IPS-NIHi11 (cell line): ENCODE measurements at regions not wholly inside any gene's neighbourhood (a gene's known extent, or its start where the extent isn't known, plus 50 kb on each side); places are given as distances from the start of the nearest gene placed in this dataset.

Experiments used
- DNase-seq: peaks from one replicate; pipeline ENCODE4 v3.0.0; 2012; ENCODE audit warnings: mixed read lengths, low spot score

- no peak for DNase-seq
These were observed 101.9 kb downstream of the GAS2L3 start for GRCh38 chr12:100675432-100675831.

- DNase-seq, result no peak
These were observed 107.6 kb downstream of the GAS2L3 start for GRCh38 chr12:100681074-100681473.

- no peak for DNase-seq
These were observed 108.7 kb downstream of the GAS2L3 start for GRCh38 chr12:100682178-100682577.

GRCh38 chr12:100687686-100688085 is 106.9 kb upstream of the ANO4 start:
- no peak for DNase-seq

- DNase-seq, result no peak
These were observed 106.1 kb upstream of the ANO4 start for GRCh38 chr12:100688451-100688864.

GRCh38 chr12:100692502-100692901 is 102.1 kb upstream of the ANO4 start:
- no peak for DNase-seq

- no peak for DNase-seq
These were observed 96.1 kb upstream of the ANO4 start for GRCh38 chr12:100698518-100698917.

GRCh38 chr12:100699209-100699608 is 95.4 kb upstream of the ANO4 start:
- DNase-seq, result no peak

GRCh38 chr12:100703337-100703736 is 91.2 kb upstream of the ANO4 start:
- no peak for DNase-seq

GRCh38 chr12:100703868-100704267 is 90.7 kb upstream of the ANO4 start:
- DNase-seq, result no peak

- DNase-seq, result no peak
These were observed 88.5 kb upstream of the ANO4 start for GRCh38 chr12:100706033-100706432.

- no peak for DNase-seq
These were observed 86.0 kb upstream of the ANO4 start for GRCh38 chr12:100708591-100708990.

GRCh38 chr12:100715976-100716944 is 78.3 kb upstream of the ANO4 start:
- DNase-seq, result peak; percentile 48

GRCh38 chr12:100716945-100717732 is 77.4 kb upstream of the ANO4 start:
- DNase-seq, result peak; percentile 87

- peak; percentile 16 for DNase-seq
These were observed 76.9 kb upstream of the ANO4 start for GRCh38 chr12:100717733-100718067.

GRCh38 chr12:100718187-100718586 is 76.4 kb upstream of the ANO4 start:
- DNase-seq, result peak; percentile 11

- DNase-seq, result no peak
These were observed 74.4 kb upstream of the ANO4 start for GRCh38 chr12:100720016-100720654.

- no peak for DNase-seq
These were observed 73.4 kb upstream of the ANO4 start for GRCh38 chr12:100721169-100721568.

- DNase-seq, result no peak
These were observed 70.5 kb upstream of the ANO4 start for GRCh38 chr12:100724071-100724470.

- peak; percentile 31 for DNase-seq
These were observed 60.6 kb upstream of the ANO4 start for GRCh38 chr12:100733817-100734593.

- no peak for DNase-seq
These were observed 57.4 kb upstream of the ANO4 start for GRCh38 chr12:100737168-100737567.

- DNase-seq, result no peak
These were observed 56.5 kb upstream of the ANO4 start for GRCh38 chr12:100738086-100738485.
